GM23338 (cell line): ENCODE measurements at regions not wholly inside any gene's neighbourhood (a gene's known extent, or its start where the extent isn't known, plus 50 kb on each side); places are given as distances from the start of the nearest gene placed in this dataset.
A peak's percentile ranks its signal among the peaks of the same experiment; 100 is the strongest.

Source experiments
- ATAC-seq: fragments of 200-7000 bp; cut with Tn5 transposase; 3 replicates; pipeline ENCODE4 v1.9.1; 2020
- DNase-seq: peaks from one replicate; pipeline ENCODE4 v3.0.0-alpha.2; 2015; ENCODE audit warnings: low spot score
- H2AFZ ChIP-seq: fragments of 200-600 bp; sonication (generic); 2 replicates; pipeline ENCODE4 v1.8.0; 2016; ENCODE audit warnings: antibody characterized with exemption, mild to moderate bottlenecking, moderate library complexity
- H3F3A ChIP-seq: fragments of 200-600 bp; sonication (generic); replicated peaks from 2 replicates; pipeline ENCODE4 v1.8.0; 2017; ENCODE audit warnings: antibody characterized with exemption, mixed run types, low read depth
- H3K27ac ChIP-seq: fragments of 200-600 bp; sonication (generic); 2 replicates; pipeline ENCODE4 v1.6.1; 2016; ENCODE audit warnings: low read depth
- H3K27me3 ChIP-seq: fragments of 200-600 bp; sonication (generic); 2 replicates; pipeline ENCODE4 v1.8.0; 2016; ENCODE audit warnings: mild to moderate bottlenecking, mixed run types, moderate library complexity; ENCODE audit not compliant: insufficient read depth
- H3K36me3 ChIP-seq: fragments of 200-600 bp; sonication (generic); 2 replicates; pipeline ENCODE4 v1.8.0; 2016; ENCODE audit warnings: mild to moderate bottlenecking; ENCODE audit not compliant: insufficient read depth
- H3K4me1 ChIP-seq: fragments of 200-600 bp; sonication (generic); 2 replicates; pipeline ENCODE4 v1.8.0; 2016; ENCODE audit warnings: mild to moderate bottlenecking, moderate library complexity; ENCODE audit not compliant: insufficient read depth
- H3K4me2 ChIP-seq: fragments of 200-600 bp; sonication (generic); 2 replicates; pipeline ENCODE4 v1.7.1; 2017; ENCODE audit warnings: mixed run types
- H3K4me3 ChIP-seq: fragments of 200-600 bp; sonication (generic); 2 replicates; pipeline ENCODE4 v1.6.1; 2016; ENCODE audit warnings: mixed run types
- H3K79me2 ChIP-seq: fragments of 200-600 bp; sonication (generic); replicated peaks from 2 replicates; pipeline ENCODE4 v1.8.0; 2017; ENCODE audit warnings: mild to moderate bottlenecking; ENCODE audit not compliant: insufficient read depth
- H3K9me2 ChIP-seq: fragments of 200-600 bp; sonication (generic); 2 replicates; pipeline ENCODE4 v1.8.0; 2017; ENCODE audit not compliant: insufficient read depth
- H4K20me1 ChIP-seq: fragments of 200-600 bp; sonication (generic); replicated peaks from 2 replicates; pipeline ENCODE4 v1.8.0; 2017; ENCODE audit warnings: mild to moderate bottlenecking; ENCODE audit not compliant: insufficient read depth
- H3K27ac Mint-ChIP-seq: 2 replicates; pipeline ENCODE4 v1.8.0; 2020; ENCODE audit warnings: inconsistent platforms, mild to moderate bottlenecking, moderate library complexity, mixed read lengths
- H3K27me3 Mint-ChIP-seq: 3 replicates; pipeline ENCODE4 v1.8.0; 2022; ENCODE audit warnings: low read depth, mild to moderate bottlenecking, moderate library complexity, mixed read lengths, inconsistent platforms; ENCODE audit not compliant: insufficient read depth, poor library complexity
- H3K36me3 Mint-ChIP-seq: 3 replicates; pipeline ENCODE4 v1.8.0; 2021; ENCODE audit warnings: low read depth, mild to moderate bottlenecking, inconsistent platforms, moderate library complexity, mixed read lengths
- H3K4me1 Mint-ChIP-seq: 3 replicates; pipeline ENCODE4 v1.8.0; 2020; ENCODE audit warnings: mild to moderate bottlenecking, inconsistent platforms, mixed read lengths
- H3K4me3 Mint-ChIP-seq: 3 replicates; pipeline ENCODE4 v1.8.0; 2021; ENCODE audit warnings: moderate library complexity, mild to moderate bottlenecking, inconsistent platforms, mixed read lengths
- H3K9me3 Mint-ChIP-seq: 3 replicates; pipeline ENCODE4 v1.8.0; 2020; ENCODE audit warnings: moderate library complexity, mild to moderate bottlenecking, inconsistent platforms, mixed read lengths
- CREB1 ChIP-seq: fragments of 250-450 bp; sonication (Bioruptor Pico); IDR thresholded peaks from 2 replicates; pipeline ENCODE4 v1.5.0; 2020; ENCODE audit warnings: low read depth, mild to moderate bottlenecking, moderate library complexity
- CTCF ChIP-seq, 2 experiments: fragments of 200-600 bp in 1 of 2; sonication (generic) in 1 of 2; conservative IDR thresholded peaks; 2 replicates each; pipeline versions ENCODE4 v1.5.1 to v1.6.1; 2016 to 2017; ENCODE audit warnings: antibody characterized with exemption in 2 of 2, low read depth in 2 of 2, mild to moderate bottlenecking in 2 of 2, moderate library complexity in 1 of 2
- EZH2phosphoT487 ChIP-seq: fragments of 200-600 bp; sonication (generic); IDR thresholded peaks from one replicate; pipeline ENCODE4 v1.8.1; 2018; ENCODE audit warnings: antibody characterized with exemption; ENCODE audit not compliant: unreplicated experiment
- JUNB ChIP-seq: IDR thresholded peaks from one replicate; pipeline ENCODE4 v1.6.1; 2016; ENCODE audit warnings: antibody characterized with exemption; ENCODE audit not compliant: unreplicated experiment
- REST ChIP-seq: IDR thresholded peaks from one replicate; pipeline ENCODE4 v1.6.1; 2018; ENCODE audit warnings: antibody characterized with exemption; ENCODE audit not compliant: unreplicated experiment
- STAT1 ChIP-seq: IDR thresholded peaks from one replicate; pipeline ENCODE4 v1.6.1; 2016; ENCODE audit warnings: antibody characterized with exemption; ENCODE audit not compliant: unreplicated experiment
- ZNF331 ChIP-seq: fragments of 250-450 bp; sonication (Bioruptor Pico); IDR thresholded peaks from 2 replicates; pipeline ENCODE4 v1.5.0; 2020; ENCODE audit warnings: low read depth, mild to moderate bottlenecking, moderate library complexity
- ZNF462 ChIP-seq: fragments of 250-450 bp; sonication (Bioruptor Pico); IDR thresholded peaks from 2 replicates; pipeline ENCODE4 v1.5.0; 2020; ENCODE audit warnings: mild to moderate bottlenecking, moderate library complexity

GRCh38 chr2:23118313-23118712 lies 266.7 kb upstream of the KLHL29 start:
- H3K36me3 Mint-ChIP-seq, result no peaks in the 10 kb centered on the region
- no peaks in the 10 kb centered on the region for H3K4me1 ChIP-seq
- no peaks in the 10 kb centered on the region for H4K20me1 ChIP-seq
- no peak overlapping the region for H3K4me3 Mint-ChIP-seq
- TF ChIP-seq ZNF331 (no peak), CTCF (conservative IDR thresholded peaks at IDR 0.05; ENCODE audit: low read depth in 2 of 2) (peak in 1 of 2 experiments; percentile 35; a peak in 2 of 4 replicates)
- H3K4me2 ChIP-seq, result no peak overlapping the region
- no peak overlapping the region for H3K27ac ChIP-seq
- H3K9me2 ChIP-seq, result 0 out of 2 replicates have a peak, but pooled peaks cover 5% of the 10 kb centered on the region
- DNase-seq (peak; percentile 6), ATAC-seq (no peak)
- H3K9me3 Mint-ChIP-seq, result no peaks in the 10 kb centered on the region
- H3K4me3 ChIP-seq, result no peak overlapping the region
- H3K27ac Mint-ChIP-seq, result no peak overlapping the region
- no peaks in the 10 kb centered on the region for H3K36me3 ChIP-seq
- no peaks in the 10 kb centered on the region for H3F3A ChIP-seq
- H3K4me1 Mint-ChIP-seq, result no peaks in the 10 kb centered on the region
- H2AFZ ChIP-seq, result no peak overlapping the region
- H3K27me3 Mint-ChIP-seq, result peaks cover 2% of the 10 kb centered on the region
- no peaks in the 10 kb centered on the region for H3K27me3 ChIP-seq
- no peaks in the 10 kb centered on the region for H3K79me2 ChIP-seq

- no peaks in the 10 kb centered on the region for H3K27me3 ChIP-seq
- H3K4me3 ChIP-seq, result no peak overlapping the region
- Mint-ChIP-seq H3K36me3 (no peaks in the 10 kb centered on the region), H3K4me1 (no peaks in the 10 kb centered on the region), H3K9me3 (no peaks in the 10 kb centered on the region), H3K27ac (no peak overlapping the region), H3K4me3 (no peak overlapping the region), H3K27me3 (peaks cover 2% of the 10 kb centered on the region)
- 0 out of 2 replicates have a peak, but pooled peaks cover 8% of the 10 kb centered on the region for H3K9me2 ChIP-seq
- H4K20me1 ChIP-seq, result no peaks in the 10 kb centered on the region
- ATAC-seq (no peak), DNase-seq (no peak)
- no peak overlapping the region for H3K4me2 ChIP-seq
- no peaks in the 10 kb centered on the region for H3K4me1 ChIP-seq
- H3F3A ChIP-seq, result no peaks in the 10 kb centered on the region
- H2AFZ ChIP-seq, result no peak overlapping the region
- no peaks in the 10 kb centered on the region for H3K79me2 ChIP-seq
- H3K27ac ChIP-seq, result no peak overlapping the region
- H3K36me3 ChIP-seq, result no peaks in the 10 kb centered on the region
- TF ChIP-seq EZH2phosphoT487 (no peak), REST (no peak), ZNF462 (CRISPR knock-in tag) (no peak), JUNB (no peak), CREB1 (CRISPR knock-in tag) (no peak), STAT1 (no peak)
Observed at GRCh38 chr2:23118894-23119293, 266.1 kb upstream of the KLHL29 start.
